ENCODE measurements at regions not wholly inside any gene's neighbourhood (a gene's known extent, or its start where the extent isn't known, plus 50 kb on each side); places are given as distances from the start of the nearest gene placed in this dataset.

GRCh38 chr3:19652336-19652735, 281.7 kb downstream of the EFHB start (continued):
- TF ChIP-seq E2F8 (IDR thresholded peaks at IDR 0.05; ENCODE audit: low read depth, partially characterized antibody), result no peak
- TF ChIP-seq PAX5 (IDR thresholded peaks at IDR 0.05; ENCODE audit: borderline replicate concordance, low read depth, low read length), result no peak
- no peak for TF ChIP-seq YY1 (IDR thresholded peaks at IDR 0.05; ENCODE audit: low read depth, low read length)
- no peak for TF ChIP-seq ETV6 (conservative IDR thresholded peaks at IDR 0.05 in 1 of 2, IDR thresholded peaks at IDR 0.05 in 1 of 2; ENCODE audit: borderline replicate concordance in 1 of 2, low read depth in 1 of 2)
- TF ChIP-seq WRNIP1 (IDR thresholded peaks at IDR 0.05; ENCODE audit: borderline replicate concordance, low read depth, low read length), result no peak
- TF ChIP-seq TCF12 (IDR thresholded peaks at IDR 0.05; ENCODE audit: low read depth, low read length), result no peak
- no peak for TF ChIP-seq CEBPB (IDR thresholded peaks at IDR 0.05; ENCODE audit: borderline replicate concordance in 1 of 2, low read depth in 2 of 2, low read length in 2 of 2)

GRCh38 chr3:19645093-19645492, 288.9 kb downstream of the EFHB start:
- POLR2A ChIA-PET, result no interaction called here
- in situ Hi-C loops (cut with MboI), result no loop called here
- RAD21 ChIA-PET (ENCODE audit: unreplicated experiment), result no interaction called here
- intact Hi-C loops (cut with micrococcal nuclease; ENCODE audit: unreplicated experiment), result no loop called here
- FAIRE-seq (peak; percentile 61), DNase-seq (ENCODE audit: low read depth, low spot score) (peak; percentile 23), ATAC-seq (peak; percentile 86)
- Histone ChIP-seq H3K9me3 (replicated peaks; ENCODE audit: control insufficient read depth, insufficient read depth, low read length) (peaks cover 9% of the 10 kb centered on the region; the same call in 2 of the 3 replicates), H3K4me3 (no peak overlapping the region), H3K36me3 (ENCODE audit: control insufficient read depth in 2 of 2, insufficient read depth in 2 of 2, low read length in 1 of 2) (no peaks in the 10 kb centered on the region), H3K9ac (ENCODE audit: control insufficient read depth, insufficient read depth, low read length) (no peak overlapping the region), H3K4me2 (ENCODE audit: control insufficient read depth, insufficient read depth) (0 out of 2 replicates have a peak overlapping the region, but pooled peaks have one; percentile 22), H4K20me1 (ENCODE audit: control insufficient read depth, insufficient read depth) (no peaks in the 10 kb centered on the region), H2AFZ (ENCODE audit: control insufficient read depth, low read depth, low read length) (peak overlapping the region; percentile 58), H3K27ac (ENCODE audit: control insufficient read depth, insufficient read depth) (peak overlapping the region; percentile 16; the same call in 1 of the 2 replicates), H3K4me1 (ENCODE audit: control insufficient read depth, insufficient read depth, low read length) (peaks cover 7% of the 10 kb centered on the region; the same call in 1 of the 2 replicates), H3K79me2 (ENCODE audit: control insufficient read depth, insufficient read depth, low read length) (no peaks in the 10 kb centered on the region), H3K27me3 (replicated peaks in 1 of 2; ENCODE audit: control insufficient read depth in 2 of 2, insufficient read depth in 2 of 2, low read length in 1 of 2) (no peaks in the 10 kb centered on the region)
- WGBS (ENCODE audit: insufficient coverage, insufficient replicate concordance, low lambda C conversion rate, missing lambda C conversion rate), result 26% methylated on average over 2 of the region's 2 CpGs
- BruUV-seq (replicated peaks), result no TSS peak
- SMC1A ChIA-PET (ENCODE audit: uncharacterized antibody, unreplicated experiment), result no interaction called here
- CTCF ChIA-PET, result interaction anchor here (1.2 kb wide), 1 partner anchor 14 kb away, joined by 3 read pairs; no protein-coding TSS in a partner anchor
- TF ChIP-seq NR2C1 (IDR thresholded peaks at IDR 0.05), result no peak
- TF ChIP-seq CREB1 (IDR thresholded peaks at IDR 0.05; ENCODE audit: low read depth), result peak; percentile 43; the same call in 1 of the 2 replicates
- TF ChIP-seq FOXK2 (IDR thresholded peaks at IDR 0.05), result no peak
- TF ChIP-seq SMARCA5 (IDR thresholded peaks at IDR 0.05), result no peak
- no peak for TF ChIP-seq REST (IDR thresholded peaks at IDR 0.05; ENCODE audit: low read depth, low read length)
- TF ChIP-seq DPF2 (IDR thresholded peaks at IDR 0.05), result no peak
- no peak for TF ChIP-seq KAT2A (conservative IDR thresholded peaks at IDR 0.05; ENCODE audit: control insufficient read depth, low read depth, low read length)
- TF ChIP-seq RBBP5 (conservative IDR thresholded peaks at IDR 0.05), result no peak
- no peak for TF ChIP-seq NFXL1 (IDR thresholded peaks at IDR 0.05; ENCODE audit: borderline replicate concordance)
